HepG2 (cell line): ENCODE measurements at regions not wholly inside any gene's neighbourhood (a gene's known extent, or its start where the extent isn't known, plus 50 kb on each side); places are given as distances from the start of the nearest gene placed in this dataset.

Source experiments
- ATAC-seq: fragments of 200-7000 bp; cut with Tn5 transposase; 3 replicates; pipeline ENCODE4 v1.9.1; 2020; ENCODE audit warnings: mild to moderate bottlenecking, moderate library complexity
- BruUV-seq: library from RNA; stranded (reverse); fragments of 400-500 nt; replicated peaks from 2 replicates; lab custom pipeline; 2021; lab: Mats Ljungman, UMichigan
- CTCF ChIA-PET: fragments of 300-600 bp; formaldehyde crosslinking; extraction: SDS; loops from one replicate; lab custom pipeline; 2021; ENCODE audit warnings: low total read pairs, inconsistent platforms, low intra/inter-chr PET ratio; lab: Yijun Ruan, JAX
- POLR2A ChIA-PET: fragments of 350-600 bp; sonication (Branson Sonifier 250); formaldehyde crosslinking; loops from one replicate; lab custom pipeline; 2020; ENCODE audit warnings: antibody characterized with exemption, inconsistent platforms; lab: Yijun Ruan, JAX
- DNase-seq: peaks from one replicate; pipeline ENCODE4 v3.0.0-alpha.2; 2015; ENCODE audit warnings: low spot score
- FAIRE-seq: peaks from 3 replicates; lab custom pipeline; 2011; peaks lifted over from hg19 to GRCh38; lab: Jason Lieb, UNC
- H2AFZ ChIP-seq: one replicate; pipeline ENCODE4 v1.6.1; 2011; ENCODE audit warnings: low read length, inconsistent platforms
- H3K27ac ChIP-seq: fragments of 300-600 bp; 3 replicates; pipeline ENCODE4 v1.8.0; 2011; ENCODE audit warnings: mixed run types, mild to moderate bottlenecking, mixed read lengths, low read length, inconsistent platforms; ENCODE audit not compliant: insufficient read depth; ENCODE audit errors: extremely low read length
- H3K27me3 ChIP-seq, 2 experiments: fragments of 200-600 bp in 1 of 2; 2 replicates in 1 of 2; 3 replicates in 1 of 2; pipeline versions ENCODE4 v1.6.0 to v1.8.0; 2011; ENCODE audit warnings: low read length in 2 of 2, mild to moderate bottlenecking in 2 of 2, moderate library complexity in 2 of 2, inconsistent platforms in 1 of 2; ENCODE audit not compliant: insufficient read depth in 2 of 2, control insufficient read depth in 1 of 2
- H3K36me3 ChIP-seq, 2 experiments: fragments of 200-600 bp in 1 of 2; replicated peaks in 1 of 2; 2 replicates in 1 of 2; 3 replicates in 1 of 2; pipeline versions ENCODE4 v1.5.1 to v1.8.0; 2011; ENCODE audit warnings: low read length in 2 of 2, inconsistent platforms in 1 of 2; ENCODE audit not compliant: insufficient read depth in 2 of 2, control insufficient read depth in 1 of 2
- H3K4me1 ChIP-seq: 2 replicates; pipeline ENCODE4 v1.5.1; 2012; ENCODE audit warnings: low read length, inconsistent platforms; ENCODE audit not compliant: insufficient read depth
- H3K4me2 ChIP-seq: 2 replicates; pipeline ENCODE4 v1.6.0; 2011; ENCODE audit warnings: low read depth, low read length, inconsistent platforms
- H3K4me3 ChIP-seq, 3 experiments: fragments of 200-600 bp in 1 of 3; sonication (generic), shearing (Covaris generic) in 1 of 3; replicated peaks in 1 of 3; 2 replicates each; pipeline ENCODE4 v1.5.1; 2011 to 2016; ENCODE audit warnings: low read length in 3 of 3, inconsistent platforms in 2 of 3, low read depth in 2 of 3, mild to moderate bottlenecking in 2 of 3, control low read depth in 1 of 3, mixed read lengths in 1 of 3; ENCODE audit not compliant: insufficient read depth in 1 of 3
- H3K79me2 ChIP-seq: one replicate; pipeline ENCODE4 v1.6.1; 2011; ENCODE audit warnings: low read length, inconsistent platforms; ENCODE audit not compliant: insufficient read depth
- H3K9ac ChIP-seq: 2 replicates; pipeline ENCODE4 v1.6.0; 2011; ENCODE audit warnings: mild to moderate bottlenecking, low read depth, low read length, inconsistent platforms; ENCODE audit not compliant: insufficient read depth
- H3K9me3 ChIP-seq: 2 replicates; pipeline ENCODE4 v1.5.1; 2012; ENCODE audit warnings: mild to moderate bottlenecking, low read length
- H4K20me1 ChIP-seq: 2 replicates; pipeline ENCODE4 v1.6.0; 2011; ENCODE audit warnings: inconsistent platforms, mild to moderate bottlenecking, low read length, moderate library complexity; ENCODE audit not compliant: insufficient read depth
- CTCF ChIP-seq: sonication (generic); formaldehyde crosslinking; IDR thresholded peaks from 2 replicates; pipeline ENCODE4 v1.5.0; 2020; ENCODE audit warnings: mild to moderate bottlenecking, missing genetic modification reagents, moderate library complexity
- KDM5B ChIP-seq: sonication (generic); formaldehyde crosslinking; IDR thresholded peaks from 2 replicates; pipeline ENCODE4 v1.4.0; 2020; ENCODE audit warnings: missing genetic modification reagents, mild to moderate bottlenecking, borderline replicate concordance
- RAD21 ChIP-seq: fragments of 450-650 bp; formaldehyde crosslinking; IDR thresholded peaks from 2 replicates; pipeline ENCODE4 v1.5.0; 2020; ENCODE audit warnings: mild to moderate bottlenecking
- SALL1 ChIP-seq: sonication (generic); formaldehyde crosslinking; IDR thresholded peaks from 2 replicates; pipeline ENCODE4 v1.8.0; 2022; ENCODE audit warnings: mild to moderate bottlenecking, missing genetic modification reagents
- SMC3 ChIP-seq: IDR thresholded peaks from 2 replicates; pipeline ENCODE4 v1.6.1; 2011; ENCODE audit warnings: low read length, improper control_type of control experiment
- SNAI1 ChIP-seq: sonication (generic); formaldehyde crosslinking; IDR thresholded peaks from 2 replicates; pipeline ENCODE4 v1.5.0; 2020; ENCODE audit warnings: mild to moderate bottlenecking, missing genetic modification reagents, borderline replicate concordance
- STAG1 ChIP-seq: sonication (generic); formaldehyde crosslinking; IDR thresholded peaks from 2 replicates; pipeline ENCODE4 v1.4.0; 2020; ENCODE audit warnings: missing genetic modification reagents
- TBX2 ChIP-seq: sonication (generic); formaldehyde crosslinking; IDR thresholded peaks from 2 replicates; pipeline ENCODE4 v1.5.0; 2020; ENCODE audit warnings: missing genetic modification reagents, mild to moderate bottlenecking, borderline replicate concordance
- XRCC5 ChIP-seq: fragments of 200-400 bp; formaldehyde crosslinking; optimal IDR thresholded peaks from 2 replicates; pipeline ENCODE3; 2017; ENCODE audit warnings: mild to moderate bottlenecking, low read length
- ZNF225 ChIP-seq: sonication (generic); formaldehyde crosslinking; IDR thresholded peaks from 2 replicates; pipeline ENCODE4 v1.4.0; 2020; ENCODE audit warnings: mild to moderate bottlenecking, missing genetic modification reagents
- ZNF30 ChIP-seq: sonication (generic); formaldehyde crosslinking; IDR thresholded peaks from 2 replicates; pipeline ENCODE4 v1.5.0; 2020; ENCODE audit warnings: mild to moderate bottlenecking, missing genetic modification reagents
- ZNF333 ChIP-seq: sonication (generic); formaldehyde crosslinking; IDR thresholded peaks from 2 replicates; pipeline ENCODE4 v1.4.0; 2020; ENCODE audit warnings: mild to moderate bottlenecking, missing genetic modification reagents, borderline replicate concordance
- ZNF382 ChIP-seq: sonication (generic); formaldehyde crosslinking; IDR thresholded peaks from 2 replicates; pipeline ENCODE4 v1.5.0; 2020; ENCODE audit warnings: missing genetic modification reagents, mild to moderate bottlenecking, borderline replicate concordance
- ZNF501 ChIP-seq: sonication (generic); formaldehyde crosslinking; IDR thresholded peaks from 2 replicates; pipeline ENCODE4 v1.5.1; 2020; ENCODE audit warnings: mild to moderate bottlenecking, moderate library complexity, missing genetic modification reagents
- ZNF576 ChIP-seq: sonication (generic); formaldehyde crosslinking; IDR thresholded peaks from 2 replicates; pipeline ENCODE4 v1.4.0; 2020; ENCODE audit warnings: mild to moderate bottlenecking, missing genetic modification reagents
- WGBS: methylation state at CpG from one replicate; pipeline ENCODE4 v1.1.6; 2017; ENCODE audit warnings: low lambda C conversion rate; 5-methylcytosine and 5-hydroxymethylcytosine counted together
- in situ Hi-C: cut with HindIII; loops from 2 replicates; pipeline ENCODE4 v1.10.0; 2017; ENCODE audit warnings: low pct_unique_long_range_greater_than_20kb; ENCODE audit not compliant: extremely low pct_ligation_motif_present
- intact Hi-C: fragments of 100-400 bp; cut with micrococcal nuclease; formaldehyde crosslinking; loops from one replicate; pipeline ENCODE4 v1.10.0; 2022; ENCODE audit not compliant: unreplicated experiment
- TF ChIP-seq, protein P1 (sequence below): sonication (generic); formaldehyde crosslinking; IDR thresholded peaks from 2 replicates; pipeline ENCODE4 v1.8.0; 2022; ENCODE audit warnings: low read depth, missing genetic modification reagents

GRCh38 chr6:44667668-44668390 is 280.3 kb downstream of the CDC5L start:
- 21% methylated on average over 9 of the region's 9 CpGs for WGBS
- Histone ChIP-seq H3K4me2 (no peak overlapping the region), H4K20me1 (no peaks in the 10 kb centered on the region), H2AFZ (no peak overlapping the region), H3K79me2 (no peaks in the 10 kb centered on the region), H3K27ac (no peak overlapping the region), H3K4me3 (no peak overlapping the region), H3K27me3 (peaks cover 2 to 22% of the 10 kb centered on the region in 2 experiments; a peak in 3 of 5 replicates), H3K9me3 (no peaks in the 10 kb centered on the region), H3K4me1 (peaks cover 10% of the 10 kb centered on the region; the same call in 1 of the 2 replicates), H3K9ac (no peak overlapping the region), H3K36me3 (no peaks in the 10 kb centered on the region)
- CTCF ChIA-PET = interaction anchor here (0.6 kb wide), 1 partner anchor 1047 kb away, joined by 3 read pairs; no protein-coding TSS in a partner anchor
- peak; percentile 39 for DNase-seq
- in situ Hi-C loops = loop anchor here (25.0 kb wide), 1 partner anchor 1244 kb away; no protein-coding TSS in a partner anchor
- peak; percentile 84 for FAIRE-seq
- TF ChIP-seq ZNF225 (CRISPR knock-in tag) = 0 out of 2 replicates have a peak, but pooled peaks have one; percentile 27
- TF ChIP-seq SNAI1 = 0 out of 2 replicates have a peak, but pooled peaks have one; percentile 30
- TF ChIP-seq ZNF501 (CRISPR knock-in tag) = 0 out of 2 replicates have a peak, but pooled peaks have one; percentile 17
- no peak for TF ChIP-seq ZNF382 (CRISPR knock-in tag)
- 0 out of 2 replicates have a peak, but pooled peaks have one; percentile 17 for TF ChIP-seq RAD21 (CRISPR knock-in tag)
- TF ChIP-seq, protein P1, sequence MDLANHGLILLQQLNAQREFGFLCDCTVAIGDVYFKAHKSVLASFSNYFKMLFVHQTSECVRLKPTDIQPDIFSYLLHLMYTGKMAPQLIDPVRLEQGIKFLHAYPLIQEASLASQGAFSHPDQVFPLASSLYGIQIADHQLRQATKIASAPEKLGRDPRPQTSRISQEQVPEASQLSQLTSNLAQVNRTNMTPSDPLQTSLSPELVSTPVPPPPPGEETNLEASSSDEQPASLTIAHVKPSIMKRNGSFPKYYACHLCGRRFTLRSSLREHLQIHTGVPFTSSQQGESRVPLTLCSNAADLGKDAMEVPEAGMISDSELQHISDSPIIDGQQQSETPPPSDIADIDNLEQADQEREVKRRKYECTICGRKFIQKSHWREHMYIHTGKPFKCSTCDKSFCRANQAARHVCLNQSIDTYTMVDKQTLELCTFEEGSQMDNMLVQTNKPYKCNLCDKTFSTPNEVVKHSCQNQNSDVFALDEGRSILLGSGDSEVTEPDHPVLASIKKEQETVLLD = no peak
- TF ChIP-seq XRCC5 = peak; percentile 71
- peak; percentile 72 for TF ChIP-seq SMC3
- 0 out of 2 replicates have a peak, but pooled peaks have one; percentile 24 for TF ChIP-seq KDM5B (CRISPR knock-in tag)
- TF ChIP-seq ZNF576 (CRISPR knock-in tag) = 0 out of 2 replicates have a peak, but pooled peaks have one; percentile 10
- 0 out of 2 replicates have a peak, but pooled peaks have one; percentile 23 for TF ChIP-seq TBX2 (CRISPR knock-in tag)
- no peak for TF ChIP-seq ZNF333 (CRISPR knock-in tag)
- 0 out of 2 replicates have a peak, but pooled peaks have one; percentile 16 for TF ChIP-seq SALL1
- peak; percentile 77 for TF ChIP-seq STAG1
- TF ChIP-seq CTCF (CRISPR knock-in tag) = peak; percentile 72
- TF ChIP-seq ZNF30 (CRISPR knock-in tag) = no peak
- intact Hi-C loops = loop anchor here (2.0 kb wide), 1 partner anchor 751 kb away; no protein-coding TSS in a partner anchor
- no TSS peak for BruUV-seq
- POLR2A ChIA-PET = no interaction called here
- peak; percentile 86 for ATAC-seq
